Renal pelvis (tissue), 1 donor: ENCODE measurements at regions not wholly inside any gene's neighbourhood (a gene's known extent, or its start where the extent isn't known, plus 50 kb on each side); places are given as distances from the start of the nearest gene placed in this dataset.
"Not testable (repeated sequence)": the region's sequence is repeated elsewhere in the genome, so short reads cannot be mapped to it uniquely, and the experiment has no call there.

Source experiments
- DNase-seq: peaks from one replicate; pipeline ENCODE4 v3.0.0-alpha.2; 2013

- no peak for DNase-seq
These were observed 114.2 kb upstream of the MAN2A1 start for GRCh38 chr5:109575506-109575905.

DNA sequence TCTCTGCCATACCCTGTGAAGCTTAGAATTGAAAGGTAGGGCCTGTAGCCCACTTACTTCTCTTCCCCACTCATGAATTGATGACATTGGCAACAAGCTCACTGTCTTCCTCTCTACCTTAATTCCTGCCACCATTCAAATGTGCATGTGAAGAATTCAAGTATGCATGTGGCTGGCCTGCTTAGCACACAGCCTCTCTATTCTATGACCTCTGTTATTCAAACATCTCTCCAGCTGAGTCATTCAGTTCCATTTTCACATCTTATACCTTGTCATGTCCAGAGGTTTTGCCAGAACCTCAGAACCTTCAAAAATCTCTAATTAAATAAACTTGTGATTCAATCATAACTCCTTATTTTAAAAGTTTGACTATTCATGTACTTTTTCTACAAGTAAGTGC, 114.7 kb upstream of the MAN2A1 start:
- no peak for DNase-seq

DNA sequence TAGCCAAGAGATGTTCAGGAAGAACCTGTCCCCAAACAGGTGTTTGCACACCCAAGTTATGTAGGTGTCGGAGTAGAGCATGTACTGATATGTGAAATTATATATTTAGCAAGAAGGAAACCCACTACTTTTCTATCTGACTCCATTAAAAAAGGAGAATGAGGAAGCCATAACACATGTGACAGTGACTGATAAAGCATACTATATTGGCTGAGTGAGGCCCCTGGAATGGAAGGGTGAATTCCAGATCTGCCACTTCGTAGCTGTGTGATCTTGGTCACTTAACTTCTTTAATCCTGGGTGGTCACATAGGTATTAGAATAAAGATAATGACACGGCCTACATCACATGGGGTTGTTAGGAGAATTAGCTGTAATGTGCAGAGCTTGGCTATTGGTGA, 116.0 kb upstream of the MAN2A1 start:
- DNase-seq, result no peak

GRCh38 chr5:109573256-109573655, 116.5 kb upstream of the MAN2A1 start:
- no peak for DNase-seq

GRCh38 chr5:109571785-109572184, 117.9 kb upstream of the MAN2A1 start:
- DNase-seq, result no peak

- DNase-seq, result no peak
These were observed 119.3 kb upstream of the MAN2A1 start for GRCh38 chr5:109570362-109570874.

DNA sequence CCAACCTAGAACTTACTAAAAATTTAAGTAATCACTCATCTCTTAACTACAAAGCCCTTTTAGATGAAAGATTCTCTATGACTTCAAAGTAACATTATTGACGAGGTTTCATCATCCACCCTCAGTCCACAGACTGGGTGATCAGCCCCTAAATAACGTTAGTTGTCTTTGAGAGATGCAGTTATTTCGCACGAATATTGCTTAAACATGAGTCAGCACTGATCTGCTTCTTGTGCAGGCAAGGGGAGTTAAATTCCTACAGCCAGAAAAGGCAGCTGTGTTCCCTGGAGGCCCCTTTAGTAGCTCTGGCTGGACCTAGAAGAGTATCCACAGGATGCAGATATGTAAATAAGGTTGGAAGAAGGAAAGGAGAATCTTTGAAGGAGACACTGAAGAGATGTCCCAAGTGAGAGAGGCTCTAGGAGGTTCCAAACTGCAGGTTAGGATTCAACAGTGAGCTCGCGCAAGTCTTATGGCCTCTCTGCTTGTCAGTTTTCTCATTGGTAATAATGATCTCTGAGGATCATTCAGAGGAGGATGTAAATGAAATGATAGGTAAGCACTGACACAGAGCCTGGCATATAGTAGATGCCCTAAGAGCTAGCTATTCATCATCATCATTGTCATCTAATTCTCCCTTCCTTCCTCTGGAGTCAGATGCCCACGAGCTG, 122.2 kb upstream of the MAN2A1 start:
- no peak for DNase-seq

- DNase-seq, result no peak
These were observed 123.4 kb upstream of the MAN2A1 start for GRCh38 chr5:109566361-109566760.

DNA sequence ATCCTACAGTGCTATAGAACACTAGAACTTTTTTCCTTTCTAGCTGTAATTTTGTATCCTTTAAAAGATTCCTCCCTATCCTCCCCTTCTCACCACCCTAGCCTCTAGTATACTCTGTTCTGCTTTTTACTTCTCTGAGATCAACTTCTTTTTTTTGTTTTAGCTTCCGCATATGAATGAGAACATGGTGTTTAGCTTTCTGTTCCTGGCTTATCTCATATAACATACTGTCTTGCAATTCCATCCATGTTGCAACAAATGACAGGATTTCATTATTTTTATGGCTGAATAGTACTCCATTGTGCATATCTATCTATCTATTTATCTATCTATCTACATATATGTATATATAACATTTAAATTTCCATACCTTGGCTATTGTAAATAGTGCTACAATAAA, 126.0 kb upstream of the MAN2A1 start:
- no peak for DNase-seq

DNA sequence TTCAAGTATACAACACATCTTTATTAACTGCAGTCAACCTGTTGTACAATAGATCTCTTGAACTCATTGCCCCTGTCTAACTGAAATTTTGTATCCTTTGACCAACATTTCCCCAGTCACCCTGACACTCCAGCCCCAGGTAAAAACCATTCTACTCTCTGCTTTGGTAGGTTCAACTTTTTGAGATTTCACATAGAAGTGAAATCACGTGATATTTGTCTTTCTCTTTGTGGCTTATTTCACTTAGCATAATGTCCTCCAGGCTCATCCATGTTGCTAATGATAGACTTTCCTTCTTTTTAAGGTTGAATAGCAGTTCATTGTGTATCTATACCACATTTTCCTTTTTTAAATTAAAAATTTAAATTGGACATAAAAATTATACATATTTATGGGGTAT, 126.5 kb upstream of the MAN2A1 start:
- no peak for DNase-seq

GRCh38 chr5:109562441-109562840, 127.3 kb upstream of the MAN2A1 start:
- DNase-seq, result no peak

GRCh38 chr5:109561447-109561846, 128.3 kb upstream of the MAN2A1 start:
- no peak for DNase-seq

DNA sequence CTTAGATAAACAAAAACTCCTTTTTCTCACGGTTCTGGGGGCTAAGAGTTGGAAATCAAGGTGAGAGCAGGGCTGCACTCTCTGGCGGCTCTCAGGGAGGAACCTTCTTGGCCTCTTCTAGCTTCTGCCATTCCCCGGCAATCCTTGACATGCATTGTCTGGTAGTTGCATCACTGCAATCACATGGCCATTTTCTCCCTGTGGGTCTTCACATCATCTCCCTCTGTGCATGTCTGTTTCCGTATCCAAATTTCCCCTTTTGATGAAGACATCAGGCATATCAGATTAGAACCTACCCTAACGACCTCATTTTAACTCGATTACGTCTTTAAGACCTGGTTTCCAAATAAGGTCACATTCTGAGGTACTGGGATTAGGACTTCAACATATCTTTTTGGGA, 129.2 kb upstream of the MAN2A1 start:
- DNase-seq, result no peak

DNA sequence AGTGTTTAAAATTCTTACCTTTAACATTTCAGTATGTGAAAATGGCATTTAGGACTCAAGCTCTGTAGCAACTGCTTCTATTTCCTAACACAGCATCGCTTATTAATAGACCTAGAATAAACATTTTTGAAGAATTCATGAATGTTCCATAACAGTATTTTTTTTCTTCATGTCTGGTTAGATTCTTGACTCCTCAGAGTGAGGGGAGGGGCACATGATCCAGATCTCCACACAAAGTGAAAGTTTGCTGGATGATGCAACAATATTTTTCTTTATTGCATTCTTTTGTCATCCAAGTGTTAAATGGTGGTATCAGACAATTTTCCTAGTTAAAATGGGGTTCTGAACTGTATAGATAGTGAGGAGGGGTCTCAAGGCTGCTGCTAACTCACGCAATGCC, 130.8 kb upstream of the MAN2A1 start:
- DNase-seq, result no peak

GRCh38 chr5:109558364-109558763, 131.4 kb upstream of the MAN2A1 start:
- DNase-seq, result no peak

DNA sequence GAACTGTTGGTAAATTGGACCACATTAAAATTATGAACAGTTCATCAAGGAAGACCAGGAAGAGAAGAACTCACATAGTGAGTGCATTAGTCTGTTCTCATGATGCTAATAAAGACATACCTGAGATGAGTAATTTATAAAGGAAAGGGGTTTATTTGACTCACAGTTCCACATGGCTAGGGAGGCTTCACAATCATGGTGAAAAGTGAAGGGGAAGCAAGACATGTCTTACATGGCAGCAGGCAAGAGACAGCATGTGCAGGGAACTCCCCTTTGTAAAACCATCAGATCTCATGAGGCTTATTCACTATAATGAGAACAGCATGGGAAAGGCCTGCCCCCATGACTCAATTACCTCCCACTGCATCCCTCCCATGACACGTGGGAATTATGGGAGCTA, 135.9 kb upstream of the MAN2A1 start:
- no peak for DNase-seq

- DNase-seq, result not testable (repeated sequence)
These were observed 138.5 kb upstream of the MAN2A1 start for GRCh38 chr5:109551234-109551633.

- no peak for DNase-seq
These were observed 139.7 kb upstream of the MAN2A1 start for GRCh38 chr5:109550077-109550476.

- DNase-seq, result no peak
These were observed 136.7 kb upstream of the PJA2 start for GRCh38 chr5:109546461-109546860.

GRCh38 chr5:109544873-109545272, 135.1 kb upstream of the PJA2 start:
- DNase-seq, result not testable (repeated sequence)

DNA sequence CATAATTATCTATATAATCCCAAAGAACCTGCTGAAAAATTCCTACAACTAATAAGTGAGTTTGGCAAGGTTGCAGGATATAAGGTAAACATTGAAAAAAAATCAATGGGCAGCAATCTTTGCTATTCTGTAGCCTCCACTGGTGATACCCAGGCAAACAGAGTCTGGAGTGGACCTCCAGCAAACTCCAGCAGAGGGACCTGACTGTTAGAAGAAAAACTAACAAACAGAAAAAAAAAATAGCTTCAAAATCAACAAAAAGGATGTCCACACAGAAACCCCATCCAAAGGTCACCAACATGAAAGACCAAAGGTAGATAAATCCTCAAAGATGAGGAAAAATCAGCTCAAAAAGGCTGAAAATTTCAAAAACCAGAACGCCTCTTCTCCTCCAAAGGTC, 128.9 kb upstream of the PJA2 start:
- not testable (repeated sequence) for DNase-seq

DNA sequence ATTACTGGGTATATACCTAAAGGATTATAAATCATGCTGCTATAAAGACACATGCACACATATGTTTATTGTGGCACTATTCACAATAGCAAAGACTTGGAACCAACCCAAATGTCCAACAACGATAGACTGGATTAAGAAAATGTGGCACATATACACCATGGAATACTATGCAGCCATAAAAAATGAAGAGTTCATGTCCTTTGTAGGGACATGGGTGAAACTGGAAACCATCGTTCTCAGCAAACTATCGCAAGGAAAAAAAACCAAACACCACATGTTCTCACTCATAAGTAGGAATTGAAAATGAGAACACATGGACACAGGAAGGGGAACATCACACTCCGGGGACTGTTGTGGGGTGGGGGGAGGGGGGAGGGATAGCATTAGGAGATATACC, 125.3 kb upstream of the PJA2 start:
- not testable (repeated sequence) for DNase-seq

DNA sequence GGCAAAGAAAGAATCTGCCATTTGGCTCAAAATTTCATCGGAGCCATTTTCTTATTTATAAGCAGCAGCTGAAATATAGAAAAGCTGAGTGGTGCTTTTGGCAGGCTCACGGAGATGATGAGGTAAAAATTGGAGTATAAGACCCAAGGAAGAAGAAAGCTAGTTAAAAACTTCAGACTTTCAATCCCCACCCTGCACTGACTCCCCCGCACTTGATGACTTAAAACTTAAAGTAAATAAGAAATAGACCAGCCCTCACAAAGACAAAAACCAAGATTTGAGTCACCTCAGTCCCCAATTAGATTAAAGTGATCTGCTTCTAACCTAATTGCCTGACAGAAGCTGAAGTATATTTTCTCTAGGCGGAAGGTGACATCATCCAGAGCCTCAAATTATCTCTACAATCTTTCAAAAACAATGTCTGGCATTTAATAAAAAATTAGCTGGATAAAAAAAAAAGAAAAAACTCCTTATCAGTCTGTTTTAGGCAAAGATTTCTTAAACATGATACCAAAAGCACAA, 124.0 kb upstream of the PJA2 start:
- no peak for DNase-seq

DNA sequence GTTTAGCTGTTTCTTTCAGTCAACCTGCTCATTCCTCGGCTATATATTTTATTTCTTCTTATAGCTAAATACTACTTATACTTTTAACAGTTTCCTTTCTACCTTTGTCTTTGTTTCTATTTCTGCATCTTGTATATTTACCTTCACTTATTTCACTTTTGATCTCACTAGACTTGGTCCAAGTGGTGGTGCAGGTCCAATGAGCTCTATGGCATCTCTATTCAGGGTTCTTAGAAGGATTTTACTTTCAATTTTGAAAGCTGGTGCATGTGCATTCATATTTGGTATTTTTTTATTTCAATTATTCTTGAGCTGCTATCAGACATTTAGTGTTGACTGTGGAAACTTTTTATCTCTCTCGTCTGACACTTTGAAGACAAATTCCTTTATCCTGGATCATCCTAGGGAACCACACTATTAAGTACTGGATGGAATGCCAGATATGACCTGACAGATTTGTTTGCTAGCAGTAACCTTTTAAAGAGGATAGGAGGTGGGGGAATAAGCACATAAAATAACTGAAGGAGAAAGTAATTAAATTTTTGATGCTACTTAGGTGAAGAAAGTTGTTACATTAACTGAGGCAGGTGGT, 123.1 kb upstream of the PJA2 start:
- no peak for DNase-seq
